GM12878 (cell line): ENCODE measurements at regions not wholly inside any gene's neighbourhood (a gene's known extent, or its start where the extent isn't known, plus 50 kb on each side); places are given as distances from the start of the nearest gene placed in this dataset.

Experiments
- ATAC-seq: fragments of 200-7000 bp; cut with Tn5 transposase; 3 replicates; pipeline ENCODE4 v1.9.1; 2020; ENCODE audit warnings: mild to moderate bottlenecking, moderate library complexity
- BruUV-seq: library from RNA; stranded (reverse); fragments of 400-500 nt; replicated peaks from 2 replicates; lab custom pipeline; 2021; lab: Mats Ljungman, UMichigan
- CTCF ChIA-PET: fragments of 300-600 bp; sonication (Branson Sonifier 250); formaldehyde crosslinking; extraction: SDS; loops from one replicate; lab custom pipeline; 2021; ENCODE audit warnings: inconsistent platforms; lab: Yijun Ruan, JAX
- POLR2A ChIA-PET: fragments of 350-600 bp; formaldehyde crosslinking; extraction: SDS; loops from one replicate; lab custom pipeline; 2021; ENCODE audit warnings: inconsistent platforms; lab: Charles Lee
- RAD21 ChIA-PET: fragments of 300-600 bp; sonication (Branson Sonifier 250); formaldehyde crosslinking; loops from one replicate; lab custom pipeline; 2023; ENCODE audit warnings: antibody characterized with exemption; ENCODE audit not compliant: unreplicated experiment; lab: Charles Lee
- SMC1A ChIA-PET: fragments of 300-600 bp; sonication (Branson Sonifier 250); formaldehyde crosslinking; loops from one replicate; lab custom pipeline; 2023; ENCODE audit not compliant: unreplicated experiment, uncharacterized antibody; lab: Charles Lee
- DNase-seq: peaks from one replicate; pipeline ENCODE4 v3.0.0-alpha.2; 2011; ENCODE audit warnings: low read depth, low spot score
- FAIRE-seq: peaks from 3 replicates; lab custom pipeline; 2011; peaks lifted over from hg19 to GRCh38; lab: Jason Lieb, UNC
- H2AFZ ChIP-seq: 2 replicates; pipeline ENCODE4 v1.6.0; 2011; ENCODE audit warnings: low read depth, low read length, control low read depth; ENCODE audit not compliant: control insufficient read depth
- H3K27ac ChIP-seq: 2 replicates; pipeline ENCODE4 v1.5.1; 2011; ENCODE audit warnings: control low read depth; ENCODE audit not compliant: control insufficient read depth, insufficient read depth
- H3K27me3 ChIP-seq, 2 experiments: replicated peaks in 1 of 2; 2 replicates each; pipeline versions ENCODE4 v1.6.0 to v1.6.1; 2011; ENCODE audit warnings: low read length in 1 of 2; ENCODE audit not compliant: control insufficient read depth in 2 of 2, insufficient read depth in 2 of 2
- H3K36me3 ChIP-seq, 2 experiments: 2 replicates each; pipeline ENCODE4 v1.5.1; 2011; ENCODE audit warnings: low read length in 1 of 2; ENCODE audit not compliant: control insufficient read depth in 2 of 2, insufficient read depth in 2 of 2
- H3K4me1 ChIP-seq: 2 replicates; pipeline ENCODE4 v1.6.1; 2011; ENCODE audit warnings: mild to moderate bottlenecking, low read length, moderate library complexity, mixed read lengths; ENCODE audit not compliant: control insufficient read depth, insufficient read depth
- H3K4me2 ChIP-seq: 2 replicates; pipeline ENCODE4 v1.6.0; 2011; ENCODE audit warnings: control low read depth; ENCODE audit not compliant: control insufficient read depth, insufficient read depth
- H3K4me3 ChIP-seq: fragments of 200-600 bp; sonication (generic); 2 replicates; pipeline ENCODE4 v1.5.1; 2016
- H3K79me2 ChIP-seq: 2 replicates; pipeline ENCODE4 v1.6.0; 2011; ENCODE audit warnings: low read length; ENCODE audit not compliant: control insufficient read depth, insufficient read depth
- H3K9ac ChIP-seq: 2 replicates; pipeline ENCODE4 v1.8.0; 2011; ENCODE audit warnings: low read length, control low read depth, mixed read lengths; ENCODE audit not compliant: control insufficient read depth, insufficient read depth
- H3K9me3 ChIP-seq: replicated peaks from 3 replicates; pipeline ENCODE4 v1.5.1; 2011; ENCODE audit warnings: mild to moderate bottlenecking, low read length; ENCODE audit not compliant: control insufficient read depth, insufficient read depth
- H4K20me1 ChIP-seq: 2 replicates; pipeline ENCODE4 v1.6.0; 2011; ENCODE audit not compliant: control insufficient read depth, insufficient read depth
- BRCA1 ChIP-seq: IDR thresholded peaks from 2 replicates; pipeline ENCODE4 v1.6.1; 2011; ENCODE audit warnings: low read depth, low read length, improper control_type of control experiment
- CBX3 ChIP-seq: fragments of 200-600 bp; sonication (generic); IDR thresholded peaks from 2 replicates; pipeline ENCODE4 v1.6.1; 2016; ENCODE audit warnings: low read depth, borderline replicate concordance
- CHD4 ChIP-seq: fragments of 200-600 bp; sonication (generic); IDR thresholded peaks from 2 replicates; pipeline ENCODE4 v1.6.1; 2016; ENCODE audit warnings: mild to moderate bottlenecking
- HCFC1 ChIP-seq: fragments of 150-350 bp; IDR thresholded peaks from 2 replicates; pipeline ENCODE4 v1.6.1; 2014; ENCODE audit warnings: low read length
- HDAC2 ChIP-seq: fragments of 200-600 bp; sonication (generic); IDR thresholded peaks from 2 replicates; pipeline ENCODE4 v1.6.1; 2017
- KLF5 ChIP-seq: fragments of 450-650 bp; IDR thresholded peaks from 2 replicates; pipeline ENCODE4 v1.6.1; 2014; ENCODE audit warnings: mild to moderate bottlenecking; ENCODE audit not compliant: partially characterized antibody
- MYB ChIP-seq: fragments of 150-350 bp; IDR thresholded peaks from 2 replicates; pipeline ENCODE4 v1.6.1; 2014; ENCODE audit warnings: mild to moderate bottlenecking, low read depth, low read length, borderline replicate concordance
- NFYA ChIP-seq: IDR thresholded peaks from 2 replicates; pipeline ENCODE4 v1.6.1; 2011; ENCODE audit warnings: low read depth, mild to moderate bottlenecking, low read length, improper control_type of control experiment, borderline replicate concordance
- NKRF ChIP-seq: fragments of 450-650 bp; conservative IDR thresholded peaks from 2 replicates; pipeline ENCODE4 v1.6.1; 2017; ENCODE audit warnings: mild to moderate bottlenecking, moderate library complexity
- NRF1 ChIP-seq: conservative IDR thresholded peaks from 2 replicates; pipeline ENCODE4 v1.6.1; 2011; ENCODE audit warnings: mild to moderate bottlenecking, low read depth, low read length, improper control_type of control experiment
- PBX3 ChIP-seq: IDR thresholded peaks from 2 replicates; pipeline ENCODE4 v1.6.1; 2011; ENCODE audit warnings: mild to moderate bottlenecking, low read depth, low read length, moderate library complexity; ENCODE audit not compliant: insufficient replicate concordance
- SREBF2 ChIP-seq: IDR thresholded peaks from 2 replicates; pipeline ENCODE4 v1.6.1; 2012; ENCODE audit warnings: mild to moderate bottlenecking, low read length
- SRF ChIP-seq, 2 experiments: IDR thresholded peaks; 2 replicates each; pipeline ENCODE4 v1.6.1; 2011; ENCODE audit warnings: low read depth in 2 of 2, low read length in 2 of 2, mild to moderate bottlenecking in 1 of 2, moderate library complexity in 1 of 2
- SUPT20H ChIP-seq: IDR thresholded peaks from 2 replicates; pipeline ENCODE4 v1.6.1; 2011; ENCODE audit warnings: low read depth, mild to moderate bottlenecking, low read length, moderate library complexity, borderline replicate concordance; ENCODE audit not compliant: control insufficient read depth
- TCF7 ChIP-seq: IDR thresholded peaks from 2 replicates; pipeline ENCODE4 v1.6.1; 2014; ENCODE audit warnings: antibody characterized with exemption, borderline replicate concordance
- ZNF622 ChIP-seq: fragments of 450-650 bp; IDR thresholded peaks from 2 replicates; pipeline ENCODE4 v1.6.1; 2017; ENCODE audit warnings: mild to moderate bottlenecking, inconsistent platforms
- ZZZ3 ChIP-seq: IDR thresholded peaks from 2 replicates; pipeline ENCODE4 v1.6.1; 2011; ENCODE audit warnings: low read depth; ENCODE audit not compliant: control insufficient read depth, insufficient read length
- WGBS: methylation state at CpG from one replicate; pipeline ENCODE4 v1.1.6; 2016; ENCODE audit warnings: low lambda C conversion rate; ENCODE audit not compliant: insufficient replicate concordance, insufficient coverage; ENCODE audit errors: missing lambda C conversion rate; 5-methylcytosine and 5-hydroxymethylcytosine counted together
- in situ Hi-C: fragments of 300-500 bp; cut with MboI; formaldehyde crosslinking; loops from 9 replicates; pipeline ENCODE4 v1.14.3; 2018; ENCODE audit warnings: mixed read lengths
- intact Hi-C: fragments of 100-400 bp; cut with micrococcal nuclease; formaldehyde crosslinking; loops from one replicate; pipeline ENCODE4 v1.14.2; 2022; ENCODE audit not compliant: unreplicated experiment

GRCh38 chr3:176522436-176522835, 674.8 kb downstream of the TBL1XR1 start:
- no peaks in the 10 kb centered on the region for H3K9me3 ChIP-seq
- no peaks in the 10 kb centered on the region for H3K4me1 ChIP-seq
- H2AFZ ChIP-seq, result no peak overlapping the region
- no peaks in the 10 kb centered on the region for H3K79me2 ChIP-seq
- ChIA-PET CTCF (interaction anchor here (1.6 kb wide), 1 partner anchor 10 kb away, joined by 3 read pairs; no protein-coding TSS in a partner anchor), POLR2A (no interaction called here), RAD21 (no interaction called here), SMC1A (interaction anchor here (1.0 kb wide), 1 partner anchor 93 kb away, joined by 3 read pairs; no protein-coding TSS in a partner anchor)
- H3K36me3 ChIP-seq, result no peaks in the 10 kb centered on the region
- H3K4me2 ChIP-seq, result no peak overlapping the region
- FAIRE-seq (no peak), ATAC-seq (no peak), DNase-seq (no peak)
- no peaks in the 10 kb centered on the region for H4K20me1 ChIP-seq
- H3K27me3 ChIP-seq, result no peaks in the 10 kb centered on the region
- intact Hi-C loops (no loop called here), in situ Hi-C loops (no loop called here)
- H3K9ac ChIP-seq, result no peak overlapping the region
- no peak overlapping the region for H3K27ac ChIP-seq
- WGBS, result 0% methylated on average over 1 of the region's 1 CpG
- TF ChIP-seq SRF (IDR thresholded peaks at IDR 0.05; ENCODE audit: low read depth in 2 of 2, low read length in 2 of 2) (no peak), BRCA1 (no peak), HCFC1 (no peak), TCF7 (no peak), NRF1 (no peak), CBX3 (no peak), ZNF622 (no peak), ZZZ3 (no peak)
- TF ChIP-seq, all 136 proteins: peak for 0
- H3K4me3 ChIP-seq, result no peak overlapping the region
- BruUV-seq, result no TSS peak

DNA sequence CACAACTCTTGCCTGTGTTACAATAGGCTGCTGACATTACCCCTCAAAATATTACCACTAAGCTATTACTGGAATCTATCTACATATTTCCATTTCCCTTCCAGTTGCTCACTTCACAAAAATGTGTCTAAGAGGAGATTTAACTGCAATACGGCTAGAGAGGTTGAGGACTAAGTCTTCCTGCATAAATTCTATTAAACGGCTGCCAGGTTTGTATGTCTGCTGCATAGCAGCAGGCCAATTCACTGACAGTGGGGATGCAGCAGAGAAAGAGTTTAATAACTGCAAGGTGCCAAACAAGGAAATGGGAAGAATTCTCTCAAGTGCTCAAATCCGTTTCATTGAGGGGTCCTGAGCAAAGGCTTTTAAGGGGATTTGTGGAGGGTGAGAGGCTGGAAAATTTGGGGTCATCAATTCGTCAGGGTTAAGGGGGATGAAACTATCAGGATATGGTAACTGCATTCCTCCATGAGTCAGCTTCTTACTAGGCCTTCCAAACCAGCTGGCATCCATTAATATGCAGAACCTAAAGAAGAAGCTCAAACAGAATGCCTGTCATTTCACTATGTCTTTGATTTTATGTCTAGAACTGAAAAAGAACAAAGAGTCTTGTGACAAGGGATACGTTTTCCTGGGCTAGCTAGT, 675.6 kb downstream of the TBL1XR1 start:
- 2% methylated on average over 5 of the region's 5 CpGs for WGBS
- SMC1A ChIA-PET, result no interaction called here
- POLR2A ChIA-PET, result interaction anchor here (0.6 kb wide), 1 partner anchor 610 kb away, joined by 3 read pairs; no protein-coding TSS in a partner anchor
- Histone ChIP-seq H2AFZ (no peak overlapping the region), H3K4me1 (no peaks in the 10 kb centered on the region), H3K4me3 (no peak overlapping the region), H3K79me2 (no peaks in the 10 kb centered on the region), H4K20me1 (no peaks in the 10 kb centered on the region), H3K4me2 (no peak overlapping the region), H3K9me3 (no peaks in the 10 kb centered on the region), H3K36me3 (no peaks in the 10 kb centered on the region), H3K27ac (no peak overlapping the region), H3K27me3 (no peaks in the 10 kb centered on the region), H3K9ac (no peak overlapping the region)
- in situ Hi-C loops, result no loop called here
- no peak for ATAC-seq
- RAD21 ChIA-PET, result no interaction called here
- CTCF ChIA-PET, result interaction anchor here (1.6 kb wide), 1 partner anchor 10 kb away, joined by 3 read pairs; no protein-coding TSS in a partner anchor
- intact Hi-C loops, result no loop called here
- no peak for DNase-seq
- no TSS peak for BruUV-seq
- FAIRE-seq, result no peak
- TF ChIP-seq CHD4, result no peak
- TF ChIP-seq PBX3, result no peak
- TF ChIP-seq SUPT20H, result no peak
- TF ChIP-seq NKRF, result no peak
- no peak for TF ChIP-seq SREBF2
- no peak for TF ChIP-seq MYB
- TF ChIP-seq NFYA, result no peak
- TF ChIP-seq HDAC2, result no peak
- no peak for TF ChIP-seq CBX3
- TF ChIP-seq KLF5, result no peak
